Stimulated activated CD4-positive, alpha-beta T cell treated with anti-CD3 and anti-CD28 coated beads, Interleukin-4, amount 100 ng/mL, for 48 hours (primary cell): ENCODE measurements at regions not wholly inside any gene's neighbourhood (a gene's known extent, or its start where the extent isn't known, plus 50 kb on each side); places are given as distances from the start of the nearest gene placed in this dataset.

ENCODE experiments used
- DNase-seq, 2 donors: peaks; one replicate each; pipeline ENCODE4 v3.0.0-alpha.2; 2020; ENCODE audit warnings: low read depth in 2 of 2

- DNase-seq = no peak
These were observed 54.6 kb upstream of the FAM3C start for GRCh38 chr7:121450631-121451198.

- no peak for DNase-seq
These were observed 53.7 kb upstream of the FAM3C start for GRCh38 chr7:121449735-121450240.

- no peak for DNase-seq
These were observed 53.2 kb upstream of the FAM3C start for GRCh38 chr7:121449329-121449728.

GRCh38 chr7:121448429-121448828, 52.3 kb upstream of the FAM3C start:
- DNase-seq = no peak

- no peak for DNase-seq
These were observed 51.8 kb upstream of the FAM3C start for GRCh38 chr7:121447911-121448300.

GRCh38 chr7:121447243-121447910, 51.3 kb upstream of the FAM3C start:
- no peak for DNase-seq

- no peak for DNase-seq
These were observed 50.4 kb upstream of the FAM3C start for GRCh38 chr7:121446526-121446925.
